DMS53 (cell line): ENCODE measurements at regions not wholly inside any gene's neighbourhood (a gene's known extent, or its start where the extent isn't known, plus 50 kb on each side); places are given as distances from the start of the nearest gene placed in this dataset.

Experiments
- DNase-seq: peaks from one replicate; lab custom pipeline; 2025; lab: John Stamatoyannopoulos, UW

DNA sequence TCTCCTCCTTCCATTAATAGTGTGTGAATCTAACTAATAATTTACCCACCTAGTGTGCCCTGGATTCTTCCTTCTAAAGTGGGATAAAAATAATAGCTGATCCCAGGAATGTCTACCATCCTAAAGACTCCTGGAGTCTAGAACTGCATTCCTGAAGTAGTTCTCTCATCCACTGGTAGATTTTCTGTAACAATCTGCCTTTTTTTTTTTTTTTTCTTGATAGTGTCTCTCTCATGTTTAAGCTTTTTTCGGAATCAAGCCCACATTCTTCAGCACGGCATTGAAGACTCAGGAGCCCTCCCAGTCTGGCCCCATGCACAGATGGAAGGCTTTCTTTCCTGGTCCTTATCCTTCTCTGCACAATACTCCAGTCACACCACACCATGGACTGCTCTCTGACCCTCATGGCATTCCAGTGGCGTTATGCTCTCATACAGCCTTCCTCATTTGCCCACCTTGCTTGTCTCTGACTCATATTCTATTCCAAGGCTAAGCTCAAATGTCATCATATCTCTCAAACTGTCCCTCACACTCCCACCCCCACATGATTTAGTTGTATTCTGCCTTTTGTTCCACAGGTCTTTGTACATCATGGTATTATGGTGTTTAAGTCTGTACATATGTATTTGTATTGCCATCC lies 68.7 kb upstream of the FRY start:
- no peak for DNase-seq

DNA sequence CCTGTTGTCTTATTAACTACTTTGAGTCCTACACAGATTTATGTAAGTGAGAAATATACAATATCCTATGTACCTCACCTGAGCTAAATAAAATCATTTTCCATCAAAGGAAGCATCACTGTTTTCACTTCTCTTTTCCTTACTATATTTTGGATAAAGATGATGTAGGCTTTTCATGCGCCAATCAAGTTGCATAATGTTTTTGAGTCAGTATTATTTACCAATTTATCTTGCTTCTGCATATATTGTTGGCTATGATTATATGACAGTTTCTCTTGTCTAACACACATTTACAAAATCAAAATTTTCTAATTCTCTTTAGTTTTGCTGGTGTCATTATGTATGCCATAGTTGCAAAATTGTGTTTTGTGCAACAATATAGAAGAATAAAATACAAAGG lies 67.9 kb upstream of the FRY start:
- DNase-seq, result no peak

DNA sequence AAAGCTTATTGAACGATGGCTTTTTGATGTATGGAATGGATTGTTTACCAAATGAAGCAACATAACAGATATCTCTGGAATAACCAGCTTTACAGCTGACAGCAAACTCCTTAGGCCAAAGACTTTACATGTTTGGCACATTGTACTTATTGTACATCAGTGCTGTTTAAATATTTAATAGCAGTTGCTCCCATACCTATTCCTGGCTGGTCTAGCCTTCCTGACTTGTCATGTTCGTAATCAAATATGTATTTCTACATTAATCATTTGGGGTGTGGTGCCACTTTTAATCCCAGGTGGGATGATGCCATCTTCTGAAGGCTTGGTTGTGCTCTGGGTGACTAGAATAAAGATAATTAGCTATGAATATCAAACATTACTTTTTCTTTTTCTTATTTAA lies 67.4 kb upstream of the FRY start:
- no peak for DNase-seq

DNA sequence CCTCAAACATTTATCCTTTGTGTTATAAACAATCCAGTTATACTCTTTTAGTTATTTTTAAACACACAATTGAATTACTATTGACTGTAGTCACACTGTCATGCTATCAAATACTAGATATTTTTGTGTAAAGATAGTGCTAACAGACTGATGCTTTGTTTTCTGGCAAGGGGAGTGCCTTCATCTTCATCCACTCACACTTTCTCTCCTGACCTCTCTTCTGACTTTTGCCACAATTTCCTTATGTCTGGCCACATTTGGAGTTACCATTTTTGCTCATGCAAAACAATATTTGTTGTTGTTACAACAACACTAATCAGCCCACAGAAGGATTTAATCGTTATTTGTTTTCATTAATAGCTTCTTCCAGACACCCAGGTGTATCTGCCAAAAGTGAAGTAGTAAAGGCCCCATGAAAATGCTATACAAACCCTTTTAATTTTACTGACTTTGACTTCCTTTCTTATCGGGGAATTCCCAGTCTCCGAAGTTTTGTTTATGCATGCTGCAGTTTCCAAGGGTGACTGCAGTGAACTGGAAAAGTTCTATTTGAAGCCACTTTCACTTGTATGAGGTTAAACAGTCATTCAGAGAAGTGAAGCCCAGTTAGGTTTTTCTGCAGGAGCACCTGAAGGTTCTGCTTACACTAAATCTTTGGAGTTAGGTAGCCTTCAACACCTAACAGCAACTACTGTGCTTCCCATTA lies 66.1 kb upstream of the FRY start:
- DNase-seq, result peak; percentile 90

DNA sequence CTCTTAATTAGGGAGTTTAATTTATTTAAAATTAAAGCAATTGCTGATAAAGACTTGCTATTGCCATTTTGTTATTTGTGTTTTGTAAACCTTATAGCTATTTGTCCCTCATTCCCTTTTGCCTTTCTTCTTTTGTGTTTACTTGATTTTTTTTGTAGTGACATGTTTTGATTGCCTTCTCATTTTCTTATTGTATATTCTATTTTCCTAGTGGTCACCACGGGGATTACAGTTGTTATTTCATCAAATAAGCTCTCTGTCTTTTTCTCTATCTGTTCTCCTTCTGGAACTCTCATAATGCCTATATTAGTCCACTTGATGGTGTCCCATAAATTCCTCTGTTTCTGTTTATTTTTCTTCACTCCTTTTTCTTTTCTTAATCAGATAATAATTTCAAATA lies 64.4 kb upstream of the FRY start:
- peak; percentile 32 for DNase-seq

DNA sequence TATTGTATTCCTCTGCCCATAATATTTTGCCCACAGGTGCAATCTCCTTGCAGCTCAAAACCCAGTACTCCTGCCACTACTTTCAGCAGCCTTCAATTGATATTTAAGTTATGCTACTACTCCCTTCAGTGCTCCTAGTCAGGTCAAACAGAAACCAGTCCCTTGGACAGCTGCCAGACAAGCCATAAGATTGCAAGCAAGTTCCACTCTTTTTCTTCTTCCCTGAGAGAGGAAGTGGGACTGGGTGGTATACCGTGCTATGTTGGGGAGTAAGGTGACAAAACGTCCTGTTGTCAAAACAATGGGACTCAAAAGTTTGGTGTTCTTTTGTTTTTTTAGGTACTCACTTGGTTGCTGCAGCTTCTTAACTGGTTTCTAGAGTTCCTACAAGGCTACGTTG lies 63.1 kb upstream of the FRY start:
- DNase-seq, result peak; percentile 23

DNA sequence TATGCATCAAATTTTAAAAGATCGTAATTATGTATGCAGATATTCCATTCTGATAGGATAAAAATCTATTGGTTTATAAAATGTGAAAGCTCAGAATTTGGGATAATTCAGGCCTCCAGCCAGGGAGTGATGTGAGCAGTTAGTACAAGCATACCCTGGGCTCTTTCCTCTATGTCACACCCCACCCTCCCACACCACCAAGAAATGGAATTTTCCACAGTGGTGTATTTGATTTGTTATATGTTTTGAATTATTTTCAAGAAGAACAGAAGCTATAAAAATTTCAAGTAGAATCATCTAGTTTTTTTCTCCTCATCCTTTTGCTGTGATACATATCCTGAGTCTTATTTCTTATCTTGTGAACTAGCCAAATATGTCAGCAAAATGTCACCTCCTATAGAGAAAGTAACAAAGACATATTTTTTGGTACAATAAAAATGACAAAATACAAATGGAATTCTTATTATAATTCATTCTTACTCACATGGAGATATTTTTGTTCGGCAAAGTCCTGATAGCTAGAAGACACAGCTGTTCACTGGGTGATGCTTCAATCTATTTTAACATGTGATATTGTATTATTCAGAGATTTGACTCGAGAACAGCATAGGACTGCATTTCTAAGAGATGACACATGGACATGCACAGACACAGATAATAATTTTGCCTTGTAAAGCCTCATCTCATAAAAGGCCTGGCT lies 61.2 kb upstream of the FRY start:
- no peak for DNase-seq

DNA sequence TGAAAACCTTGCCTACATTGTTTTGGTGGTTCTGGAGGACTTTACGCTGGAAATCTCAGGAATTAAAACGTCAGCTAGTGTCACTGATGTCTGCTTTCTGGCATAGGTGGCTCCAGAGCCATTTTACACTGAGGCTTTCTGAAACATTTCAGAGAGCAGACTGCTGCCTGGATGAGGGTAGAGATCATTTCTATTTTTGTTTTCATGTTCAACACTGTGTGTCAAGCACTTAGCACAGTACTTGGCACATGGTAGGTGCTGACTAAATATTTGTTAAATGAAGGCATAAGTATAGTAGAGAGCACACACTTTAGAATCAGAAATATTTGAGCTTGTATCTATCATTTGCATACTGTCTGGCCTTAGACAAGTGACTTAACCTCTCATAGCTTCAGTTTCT lies 59.1 kb upstream of the FRY start:
- no peak for DNase-seq

DNA sequence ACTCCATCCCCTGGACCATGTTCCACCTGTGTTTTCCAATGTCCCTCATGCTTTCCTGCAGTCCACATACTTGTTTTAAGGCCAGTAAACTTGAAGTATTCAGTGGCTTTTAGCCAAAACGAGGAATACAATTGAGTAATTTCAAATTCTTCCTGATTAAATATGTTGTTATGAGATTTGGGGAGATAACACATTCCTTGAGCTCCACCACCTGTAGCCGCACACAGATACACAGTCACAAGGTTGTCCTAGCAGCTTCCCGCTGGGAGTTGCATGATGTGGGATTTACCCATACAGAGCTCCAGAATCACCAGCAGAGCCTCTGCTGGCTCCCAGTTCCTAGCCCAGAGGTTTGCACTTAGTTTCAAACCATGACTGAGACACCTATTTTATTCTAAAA lies 53.6 kb upstream of the FRY start:
- no peak for DNase-seq

DNA sequence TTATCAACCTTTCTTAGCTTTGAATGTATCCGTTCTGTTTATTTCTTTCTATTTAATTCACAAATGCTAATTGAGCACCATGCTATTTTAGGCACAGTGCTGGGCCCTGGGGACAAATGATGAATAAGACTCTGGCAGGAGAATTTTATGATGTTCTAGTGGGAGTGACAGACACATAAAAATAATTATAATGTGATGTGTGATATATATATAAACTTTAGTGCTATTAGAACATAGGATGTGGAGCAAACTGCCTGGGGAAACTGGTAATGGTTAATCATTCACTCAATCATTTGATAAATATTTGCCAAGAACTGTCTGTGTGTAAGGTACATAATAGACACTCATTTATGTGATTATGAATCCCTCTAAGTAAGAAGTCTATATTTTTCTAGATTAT lies 50.7 kb upstream of the FRY start:
- peak; percentile 62 for DNase-seq
